ENCODE measurements at regions not wholly inside any gene's neighbourhood (a gene's known extent, or its start where the extent isn't known, plus 50 kb on each side); places are given as distances from the start of the nearest gene placed in this dataset.

GRCh38 chr14:97457575-97458085 lies 660.4 kb downstream of the VRK1 start:
- no peak for DNase-seq

DNA sequence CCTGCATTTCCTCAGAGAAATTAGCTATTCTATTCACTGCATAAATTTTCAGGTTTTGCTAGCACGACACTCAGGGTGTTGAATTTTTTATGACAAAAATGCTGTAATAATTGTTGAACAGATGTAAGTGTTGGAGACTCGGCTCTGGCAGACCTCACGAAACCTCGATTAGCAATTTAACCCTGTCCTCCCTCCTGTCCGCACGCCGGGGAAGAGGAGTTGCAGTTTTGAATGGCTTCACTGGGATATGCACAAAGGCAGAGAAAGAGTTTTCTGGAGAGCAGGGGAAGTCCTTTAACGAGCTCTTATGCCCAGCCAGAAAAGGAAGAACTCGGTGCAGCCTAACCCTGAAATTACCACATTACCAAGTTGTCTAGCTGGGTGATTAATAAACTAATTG lies 661.1 kb downstream of the VRK1 start:
- no peak for DNase-seq

DNA sequence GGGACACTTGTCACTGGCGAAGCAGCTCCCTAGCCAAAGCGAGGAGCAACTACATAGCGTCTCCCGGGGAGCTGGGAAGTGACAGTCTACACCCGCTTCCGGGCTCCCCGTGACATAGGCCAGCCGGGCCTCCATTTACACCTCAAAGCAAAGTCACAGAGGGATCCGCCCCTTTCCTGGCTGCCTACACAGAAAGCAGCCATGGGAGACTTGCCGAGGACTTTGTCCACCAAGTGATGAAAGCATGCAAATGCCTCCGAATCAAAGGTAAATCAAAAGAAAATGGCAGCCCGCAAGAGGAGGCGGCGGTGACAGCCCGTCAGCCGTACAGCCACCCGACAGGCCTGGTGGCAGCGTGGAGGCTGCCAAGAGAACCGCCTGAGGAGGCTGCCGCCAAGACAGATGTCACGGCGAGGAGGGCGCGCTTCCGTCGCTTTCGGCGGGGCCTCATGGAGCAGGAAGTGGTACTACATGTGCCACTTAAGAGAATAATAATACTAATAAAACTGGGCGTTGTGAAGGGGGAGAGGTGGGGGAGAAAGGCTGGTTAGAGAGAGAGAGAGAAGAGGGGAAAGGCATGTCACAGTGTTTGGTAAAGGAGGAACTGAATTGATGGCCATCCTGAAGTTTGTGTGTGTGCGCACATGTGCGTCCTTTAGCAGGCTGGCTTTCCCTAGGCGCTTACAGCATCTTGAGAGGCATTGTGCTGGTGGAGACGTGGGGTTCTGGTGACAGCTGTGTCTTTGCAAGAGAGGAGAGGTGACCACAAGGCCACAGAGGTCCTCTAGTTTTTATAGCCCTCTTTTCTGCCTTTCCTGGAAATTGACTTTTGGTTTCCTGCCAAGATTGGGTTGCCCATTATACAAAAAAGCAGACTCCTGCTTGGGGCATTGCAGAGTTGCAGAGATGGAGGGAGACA lies 661.7 kb downstream of the VRK1 start:
- no peak for DNase-seq

- DNase-seq: no peak
Measured at GRCh38 chr14:97462081-97462480, 664.9 kb downstream of the VRK1 start.

- DNase-seq: no peak
Measured at GRCh38 chr14:97468220-97468619, 671.0 kb downstream of the VRK1 start.

- DNase-seq: no peak
Measured at GRCh38 chr14:97477353-97477752, 680.2 kb downstream of the VRK1 start.

- DNase-seq: no peak
Measured at GRCh38 chr14:97485201-97485600, 688.0 kb downstream of the VRK1 start.

DNA sequence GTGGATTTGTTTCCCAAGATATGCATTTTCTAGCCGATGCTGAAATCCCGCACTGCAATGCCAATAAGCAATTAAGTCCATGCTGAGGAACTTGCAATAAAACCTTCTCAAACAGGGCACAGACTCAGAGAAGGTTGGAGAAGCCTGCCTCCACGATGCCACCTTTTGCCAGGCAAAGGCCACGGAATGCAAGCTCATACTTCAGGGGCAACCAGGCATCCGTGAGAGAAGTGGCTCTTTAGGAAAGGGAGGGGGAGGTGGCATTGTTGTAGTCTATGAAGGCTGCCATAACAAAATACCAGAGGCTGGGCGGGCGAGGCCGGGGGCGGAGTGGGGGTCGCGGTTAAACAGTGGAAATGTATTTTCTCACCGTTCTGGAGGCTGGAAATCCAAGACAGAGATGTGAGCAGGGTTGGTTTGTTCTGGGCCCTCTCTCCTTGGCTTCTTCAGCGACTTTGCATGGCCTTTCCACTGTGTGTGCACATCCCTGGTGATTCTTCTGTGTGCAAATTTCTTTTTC lies 689.5 kb downstream of the VRK1 start:
- DNase-seq: no peak

GRCh38 chr14:97489750-97490149 lies 692.6 kb downstream of the VRK1 start:
- DNase-seq: no peak

DNA sequence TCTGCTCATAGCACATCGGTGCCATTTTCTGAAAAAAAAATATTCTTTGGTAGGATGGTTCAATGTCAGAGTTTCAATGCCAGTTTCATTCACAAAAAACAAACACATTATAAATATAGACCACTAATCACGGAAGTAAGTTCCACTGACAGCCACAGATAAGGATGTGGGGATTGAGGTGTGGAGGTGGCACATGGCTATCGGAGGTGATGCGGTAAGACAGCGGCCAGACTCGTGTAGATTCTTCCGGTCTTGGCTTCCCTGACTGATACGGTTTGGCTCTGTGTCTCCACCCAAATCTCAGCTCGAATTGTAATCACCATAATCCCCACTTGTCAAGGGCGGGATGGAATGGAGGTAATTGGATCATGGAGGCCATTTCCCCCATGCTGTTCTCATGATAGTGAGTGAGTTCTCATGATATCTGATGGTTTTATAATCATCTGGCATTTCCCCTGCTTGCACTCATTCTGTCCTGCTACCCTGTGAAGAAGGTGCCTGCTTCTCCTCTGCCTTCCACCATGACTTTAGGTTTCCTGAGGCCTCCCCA lies 693.4 kb downstream of the VRK1 start:
- DNase-seq: no peak

DNA sequence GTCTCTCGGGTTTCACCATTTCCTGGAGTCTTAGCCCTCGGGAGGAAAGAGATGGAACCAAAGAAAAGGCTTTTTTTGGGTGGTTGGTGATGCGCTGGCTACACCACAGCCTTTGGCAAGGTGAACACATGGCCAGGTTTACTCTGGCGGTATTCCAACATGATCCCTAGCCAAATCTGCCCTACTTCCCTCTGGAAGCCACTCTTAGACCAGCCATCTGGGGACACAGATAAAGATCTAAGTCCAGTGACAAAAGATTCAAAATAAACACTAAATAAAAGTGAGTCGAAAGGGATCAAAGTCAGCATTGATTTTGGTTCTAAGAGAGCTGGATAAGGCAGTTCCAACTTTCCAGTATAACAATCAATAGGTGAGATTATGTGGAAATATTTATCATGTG lies 694.5 kb downstream of the VRK1 start:
- DNase-seq: no peak

DNA sequence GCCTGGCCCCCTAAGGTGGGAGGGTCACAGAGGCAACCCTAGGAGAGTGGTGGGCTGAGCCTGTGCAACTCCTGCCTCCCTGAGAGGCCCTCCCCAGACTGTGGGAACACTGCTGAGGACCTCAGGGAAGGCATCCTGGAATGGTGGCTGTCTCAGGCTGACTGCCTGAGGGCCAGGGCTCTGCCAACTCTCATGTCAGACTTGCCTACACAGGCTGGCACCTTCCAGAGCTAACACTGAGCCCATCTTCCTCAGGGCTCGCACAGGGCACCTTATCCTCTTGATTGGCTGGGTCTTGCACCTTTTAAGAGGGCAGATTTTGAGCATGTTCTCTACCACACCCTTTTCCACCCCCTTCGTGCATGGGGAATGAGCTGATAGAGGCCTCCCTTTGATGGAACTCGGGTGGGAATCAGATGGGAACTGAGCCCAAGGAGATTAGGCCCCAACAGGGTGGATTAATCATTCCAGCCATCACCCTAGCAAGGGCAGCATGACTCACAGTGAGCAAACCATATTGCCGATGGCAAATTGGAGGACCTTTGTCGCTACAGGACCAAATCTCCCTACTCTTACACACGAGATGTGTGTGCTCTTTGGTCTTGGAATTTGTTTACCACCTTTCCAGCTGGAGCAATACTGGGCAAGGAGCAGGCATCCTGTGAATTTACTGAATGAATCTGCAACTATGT lies 702.8 kb downstream of the VRK1 start:
- no peak for DNase-seq

GRCh38 chr14:97506626-97507025 lies 709.4 kb downstream of the VRK1 start:
- no peak for DNase-seq

DNA sequence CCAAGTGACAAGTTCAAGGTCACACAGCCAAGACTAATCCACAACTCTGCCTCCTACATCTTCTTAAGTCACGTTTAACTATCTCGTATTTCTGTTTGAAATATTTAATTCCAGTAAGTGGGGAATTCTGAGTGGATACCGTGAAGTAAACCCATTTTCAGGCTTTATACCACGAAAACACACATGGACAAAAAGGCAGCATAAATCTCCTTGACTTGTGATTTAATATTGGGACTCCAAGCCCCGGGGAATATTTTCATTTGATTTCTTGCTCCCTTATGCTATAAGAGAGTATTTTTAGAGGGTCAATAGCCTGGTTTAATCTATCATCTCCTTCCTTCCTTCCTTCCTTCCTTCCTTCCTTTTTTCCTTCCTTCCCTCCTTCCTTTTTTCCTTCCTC lies 716.7 kb downstream of the VRK1 start:
- DNase-seq: no peak

DNA sequence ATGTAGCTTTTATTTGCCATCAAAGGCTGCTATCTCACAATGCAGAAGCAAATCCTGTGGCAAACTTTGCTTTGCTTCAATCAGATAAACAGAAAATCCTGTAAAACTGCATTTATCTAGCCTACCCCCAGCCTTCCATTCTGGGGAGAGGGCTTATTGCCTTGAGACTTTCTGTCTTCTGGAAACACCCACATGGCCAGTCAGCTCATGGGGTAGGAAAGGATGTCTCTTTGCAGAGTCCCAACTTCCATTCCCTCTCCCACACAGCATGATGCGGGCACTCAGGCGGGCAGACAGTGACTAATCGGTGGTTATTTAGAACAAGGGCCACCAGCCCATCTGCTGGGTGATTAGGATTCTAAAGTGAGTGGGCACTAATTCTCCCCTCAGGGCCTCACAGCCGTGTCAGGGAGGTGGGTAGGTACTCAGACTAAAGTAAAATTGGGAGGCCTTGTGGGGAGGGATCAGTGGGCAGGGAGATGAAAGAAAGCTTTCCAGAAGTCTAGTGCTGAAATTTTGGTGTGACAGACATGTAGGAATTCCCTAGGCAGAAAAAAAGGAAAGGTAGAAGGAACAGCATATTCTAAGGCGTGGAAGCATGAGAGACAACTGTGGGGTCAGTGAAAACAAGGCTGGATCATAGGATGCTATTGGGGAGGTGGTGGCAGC lies 720.5 kb downstream of the VRK1 start:
- no peak for DNase-seq

DNA sequence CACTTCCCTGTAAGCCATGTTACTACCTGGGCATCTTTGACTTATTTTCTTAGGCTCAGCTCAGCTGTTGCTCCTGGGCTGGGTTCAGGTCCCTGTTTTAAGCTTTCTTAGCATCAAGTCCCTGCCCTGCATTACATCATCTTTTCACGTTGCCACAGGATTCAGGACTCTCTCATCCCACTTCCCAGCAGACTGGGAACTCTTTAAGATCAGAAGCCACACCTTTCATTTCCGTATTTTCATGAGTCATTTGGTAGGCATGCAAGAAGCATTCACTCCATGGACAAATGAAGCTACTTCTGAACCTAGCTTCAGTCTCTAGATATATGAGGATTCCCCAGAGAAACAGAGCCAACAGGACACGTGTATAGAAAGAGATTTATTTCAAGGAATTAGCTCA lies 726.8 kb downstream of the VRK1 start:
- no peak for DNase-seq

GRCh38 chr14:97524589-97525319 lies 727.6 kb downstream of the VRK1 start:
- DNase-seq: no peak

- no peak for DNase-seq
Measured at GRCh38 chr14:97527993-97528392, 730.8 kb downstream of the VRK1 start.

DNA sequence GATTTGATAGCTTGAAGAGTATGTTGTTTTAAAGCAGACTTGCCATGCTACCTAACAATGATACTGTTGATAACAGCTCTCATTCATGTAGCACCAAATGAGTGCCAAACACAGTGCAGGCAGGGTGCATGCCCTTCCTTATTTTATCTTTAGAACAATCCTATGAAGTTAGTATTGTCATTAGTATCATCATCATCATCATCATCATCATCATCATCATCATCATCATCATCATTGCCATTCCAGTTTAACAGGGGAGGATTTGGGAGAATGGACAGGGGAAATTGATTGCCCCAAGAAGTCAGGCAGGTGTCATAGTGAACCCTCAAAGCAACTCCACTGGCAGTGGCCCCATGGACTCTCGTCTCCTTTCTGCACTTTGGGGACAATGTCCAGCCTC lies 734.9 kb downstream of the VRK1 start:
- DNase-seq: no peak

DNA sequence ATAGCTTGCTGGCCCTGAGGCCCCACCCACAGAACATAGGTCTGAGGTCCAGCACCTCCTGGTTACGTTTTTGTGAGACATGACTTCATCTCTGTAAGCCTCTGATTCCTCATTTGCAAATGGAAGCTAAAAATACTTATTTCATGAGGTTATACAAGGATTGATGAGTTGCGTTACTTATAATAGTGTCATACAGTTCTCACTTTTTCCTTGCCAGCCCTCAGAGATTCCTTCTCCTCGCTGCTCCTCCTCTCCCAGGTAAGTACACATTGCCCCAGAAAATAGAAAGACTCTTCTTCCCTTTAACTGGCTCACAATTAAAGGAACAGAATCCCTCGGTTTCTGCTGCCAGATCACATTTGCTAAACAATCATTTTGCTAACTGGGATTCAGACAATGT lies 739.2 kb downstream of the VRK1 start:
- DNase-seq: no peak

GRCh38 chr14:97538749-97539410 lies 741.7 kb downstream of the VRK1 start:
- DNase-seq: no peak

- no peak for DNase-seq
Measured at GRCh38 chr14:97539411-97539795, 742.2 kb downstream of the VRK1 start.

Measured in DMS53 (cell line).